ENCODE measurements at regions not wholly inside any gene's neighbourhood (a gene's known extent, or its start where the extent isn't known, plus 50 kb on each side); places are given as distances from the start of the nearest gene placed in this dataset.

GRCh38 chr12:97347956-97348355 lies 114.6 kb upstream of the RMST start:
- DNase-seq: no peak

- DNase-seq: no peak
Measured at GRCh38 chr12:97358361-97358760, 104.2 kb upstream of the RMST start.

- DNase-seq: no peak
Measured at GRCh38 chr12:97359021-97359690, 103.4 kb upstream of the RMST start.

GRCh38 chr12:97363693-97364092 lies 98.9 kb upstream of the RMST start:
- no peak for DNase-seq

GRCh38 chr12:97368462-97369163 lies 94.0 kb upstream of the RMST start:
- DNase-seq: no peak

- no peak for DNase-seq
Measured at GRCh38 chr12:97375310-97375709, 87.3 kb upstream of the RMST start.

GRCh38 chr12:97380440-97380839 lies 82.2 kb upstream of the RMST start:
- no peak for DNase-seq

- DNase-seq: no peak
Measured at GRCh38 chr12:97385121-97385520, 77.5 kb upstream of the RMST start.

GRCh38 chr12:97386133-97386581 lies 76.4 kb upstream of the RMST start:
- DNase-seq: no peak

GRCh38 chr12:97387844-97388243 lies 74.8 kb upstream of the RMST start:
- no peak for DNase-seq

GRCh38 chr12:97394657-97395056 lies 67.9 kb upstream of the RMST start:
- no peak for DNase-seq

GRCh38 chr12:97397008-97397407 lies 65.6 kb upstream of the RMST start:
- no peak for DNase-seq

- no peak for DNase-seq
Measured at GRCh38 chr12:97398704-97399103, 63.9 kb upstream of the RMST start.

GRCh38 chr12:97404093-97404492 lies 58.5 kb upstream of the RMST start:
- no peak for DNase-seq

- DNase-seq: no peak
Measured at GRCh38 chr12:97404543-97404942, 58.1 kb upstream of the RMST start.

- DNase-seq: no peak
Measured at GRCh38 chr12:97408363-97408762, 54.2 kb upstream of the RMST start.

- no peak for DNase-seq
Measured at GRCh38 chr12:97411341-97411740, 51.3 kb upstream of the RMST start.
